Psoas muscle (tissue), 7 donors: ENCODE measurements at regions not wholly inside any gene's neighbourhood (a gene's known extent, or its start where the extent isn't known, plus 50 kb on each side); places are given as distances from the start of the nearest gene placed in this dataset.

Source experiments
- ATAC-seq, 4 donors: fragments of 200-7000 bp; cut with Tn5 transposase; one replicate each; pipeline ENCODE4 v1.9.1; 2020; ENCODE audit warnings: moderate library complexity in 3 of 4, mild to moderate bottlenecking in 2 of 4
- DNase-seq, 2 donors: peaks; one replicate each; pipeline ENCODE4 v3.0.0-alpha.2; 2020
- H3K27ac ChIP-seq: fragments of 200-600 bp; one replicate; pipeline ENCODE4 v1.8.0; 2022
- H3K27me3 ChIP-seq, 3 donors: fragments of 200-600 bp in 1 of 3; one replicate each; pipeline versions ENCODE4 v1.6.1 to v1.8.0; 2013 to 2022; ENCODE audit warnings: low read length in 2 of 3, mild to moderate bottlenecking in 2 of 3, moderate library complexity in 1 of 3; ENCODE audit not compliant: insufficient read depth in 3 of 3
- H3K36me3 ChIP-seq, 2 donors: fragments of 200-600 bp in 1 of 2; one replicate each; pipeline versions ENCODE4 v1.6.1 to v1.8.0; 2013 to 2022; ENCODE audit warnings: low read depth in 1 of 2, mild to moderate bottlenecking in 1 of 2, moderate library complexity in 1 of 2; ENCODE audit not compliant: insufficient read depth in 1 of 2
- H3K4me1 ChIP-seq: fragments of 200-600 bp; one replicate; pipeline ENCODE4 v1.8.0; 2022
- H3K4me3 ChIP-seq: fragments of 200-600 bp; one replicate; pipeline ENCODE4 v1.8.0; 2022; ENCODE audit warnings: mild to moderate bottlenecking
- H3K9me3 ChIP-seq: fragments of 200-600 bp; one replicate; pipeline ENCODE4 v1.8.0; 2022
- WGBS, 3 donors: extraction: QIAGEN DNeasy Blood & Tissue Kit; methylation state at CpG; one replicate each; pipeline versions ENCODE4 v1.1.6 to v1.1.7; 2013; 5-methylcytosine and 5-hydroxymethylcytosine counted together
- intact Hi-C, 2 donors: fragments of 100-400 bp; cut with DNase I; formaldehyde crosslinking; loops; one replicate each; pipeline versions ENCODE4 v1.11.0 to v1.14.2; 2022
- TF ChIP-seq, protein P1 (sequence below): fragments of 200-600 bp; IDR thresholded peaks from one replicate; pipeline ENCODE4 v1.8.0; 2022; ENCODE audit warnings: antibody characterized with exemption
- donor health status: healthy with polysubstance abuse.
- donor health status: DM: no; HTN: no; CAD: no; lungs with moderate emphysema.
- donor health status: Bipolar disorder and iron deficiency.
- donor health status: healthy.
- donor health status: DM: yes; HTN: yes; CAD: no.
- donor health status: DM: no; HTN: no; CAD: no.
- donor health status: DM: yes; HTN: yes; CAD: no.

DNA sequence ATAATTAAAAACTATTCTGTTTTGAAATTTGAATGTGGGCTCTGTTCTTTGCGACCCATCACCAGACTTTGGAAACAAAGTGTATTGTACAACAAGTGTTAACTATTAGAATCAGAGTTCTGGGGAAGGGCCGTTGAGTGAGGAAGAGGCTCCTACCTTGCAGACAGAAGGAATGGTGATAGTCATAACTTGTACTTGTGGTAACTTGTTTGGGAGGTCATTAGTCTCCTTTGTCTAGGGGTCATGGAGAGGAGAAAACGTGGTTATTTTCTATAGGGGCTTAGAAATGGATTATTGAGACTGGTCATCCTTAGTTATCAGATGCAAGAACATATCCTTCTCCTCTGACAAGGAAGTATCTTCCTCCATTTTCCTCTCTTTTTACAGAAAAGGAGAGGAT is 174.8 kb downstream of the BMP2 start:
- 75 to 79% (median 75%) methylated on average over 3 of the region's 3 CpGs for WGBS, 3 donors

GRCh38 chr20:6944292-6944691 is 176.8 kb downstream of the BMP2 start:
- 77 to 79% (median 79%) methylated on average over 4 of the region's 4 CpGs for WGBS, 3 donors

More for the DNA sequence above, 174.8 kb downstream of the BMP2 start:
- TF ChIP-seq, protein P1, sequence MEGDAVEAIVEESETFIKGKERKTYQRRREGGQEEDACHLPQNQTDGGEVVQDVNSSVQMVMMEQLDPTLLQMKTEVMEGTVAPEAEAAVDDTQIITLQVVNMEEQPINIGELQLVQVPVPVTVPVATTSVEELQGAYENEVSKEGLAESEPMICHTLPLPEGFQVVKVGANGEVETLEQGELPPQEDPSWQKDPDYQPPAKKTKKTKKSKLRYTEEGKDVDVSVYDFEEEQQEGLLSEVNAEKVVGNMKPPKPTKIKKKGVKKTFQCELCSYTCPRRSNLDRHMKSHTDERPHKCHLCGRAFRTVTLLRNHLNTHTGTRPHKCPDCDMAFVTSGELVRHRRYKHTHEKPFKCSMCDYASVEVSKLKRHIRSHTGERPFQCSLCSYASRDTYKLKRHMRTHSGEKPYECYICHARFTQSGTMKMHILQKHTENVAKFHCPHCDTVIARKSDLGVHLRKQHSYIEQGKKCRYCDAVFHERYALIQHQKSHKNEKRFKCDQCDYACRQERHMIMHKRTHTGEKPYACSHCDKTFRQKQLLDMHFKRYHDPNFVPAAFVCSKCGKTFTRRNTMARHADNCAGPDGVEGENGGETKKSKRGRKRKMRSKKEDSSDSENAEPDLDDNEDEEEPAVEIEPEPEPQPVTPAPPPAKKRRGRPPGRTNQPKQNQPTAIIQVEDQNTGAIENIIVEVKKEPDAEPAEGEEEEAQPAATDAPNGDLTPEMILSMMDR = no peak
- Histone ChIP-seq H3K4me1 (no peaks in the 10 kb centered on the region), H3K4me3 (no peak overlapping the region), H3K27me3 (no peaks in the 10 kb centered on the region), H3K27ac (no peak overlapping the region), H3K36me3 (no peaks in the 10 kb centered on the region), H3K9me3 (no peaks in the 10 kb centered on the region)
- intact Hi-C loops = no loop called here
- DNase-seq = no peak
- ATAC-seq = no peak

DNA sequence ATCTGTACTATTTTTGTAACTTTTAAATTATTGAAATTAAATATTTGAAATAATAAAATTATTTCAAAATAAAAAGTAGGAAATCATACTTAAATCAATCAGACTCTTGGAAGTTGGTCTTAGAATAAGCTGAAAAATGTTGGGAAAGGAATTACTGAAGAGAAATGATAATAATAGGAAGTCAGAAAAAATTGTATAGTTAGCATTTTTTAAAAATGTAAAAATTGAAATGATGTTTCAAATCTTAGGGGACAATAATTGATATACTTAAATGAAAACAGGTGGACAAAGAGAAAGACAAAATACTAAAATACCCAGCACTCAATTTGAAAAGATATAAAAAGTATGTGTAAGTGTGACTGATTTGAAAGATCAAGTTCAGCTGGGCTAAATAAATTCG is 186.1 kb downstream of the BMP2 start:
- WGBS, 3 donors = 48 to 55% (median 55%) methylated on average over 1 of the region's 1 CpG
- no peak for DNase-seq
- TF ChIP-seq, protein P1 = no peak
- no peaks in the 10 kb centered on the region for H3K9me3 ChIP-seq
- no peak overlapping the region for H3K4me3 ChIP-seq
- H3K4me1 ChIP-seq = no peaks in the 10 kb centered on the region
- ATAC-seq = no peak
- H3K27me3 ChIP-seq = no peaks in the 10 kb centered on the region
- intact Hi-C loops = no loop called here
- H3K27ac ChIP-seq = no peak overlapping the region
- H3K36me3 ChIP-seq = no peaks in the 10 kb centered on the region

More at GRCh38 chr20:6944292-6944691, 176.8 kb downstream of the BMP2 start:
- TF ChIP-seq, protein P1 = no peak
- DNase-seq (no peak), ATAC-seq (no peak)
- H3K9me3 ChIP-seq = no peaks in the 10 kb centered on the region
- no peaks in the 10 kb centered on the region for H3K36me3 ChIP-seq
- H3K27ac ChIP-seq = no peak overlapping the region
- H3K27me3 ChIP-seq = no peaks in the 10 kb centered on the region
- intact Hi-C loops = no loop called here
- no peaks in the 10 kb centered on the region for H3K4me1 ChIP-seq
- H3K4me3 ChIP-seq = no peak overlapping the region

GRCh38 chr20:6954219-6954618 is 186.7 kb downstream of the BMP2 start:
- H3K27ac ChIP-seq = no peak overlapping the region
- no peaks in the 10 kb centered on the region for H3K27me3 ChIP-seq
- no peak for ATAC-seq
- TF ChIP-seq, protein P1 = no peak
- H3K9me3 ChIP-seq = no peaks in the 10 kb centered on the region
- intact Hi-C loops = no loop called here
- no peaks in the 10 kb centered on the region for H3K4me1 ChIP-seq
- DNase-seq = no peak
- no peak overlapping the region for H3K4me3 ChIP-seq
- 29 to 46% (median 43%) methylated on average over 2 of the region's 2 CpGs for WGBS, 3 donors
- no peaks in the 10 kb centered on the region for H3K36me3 ChIP-seq

DNA sequence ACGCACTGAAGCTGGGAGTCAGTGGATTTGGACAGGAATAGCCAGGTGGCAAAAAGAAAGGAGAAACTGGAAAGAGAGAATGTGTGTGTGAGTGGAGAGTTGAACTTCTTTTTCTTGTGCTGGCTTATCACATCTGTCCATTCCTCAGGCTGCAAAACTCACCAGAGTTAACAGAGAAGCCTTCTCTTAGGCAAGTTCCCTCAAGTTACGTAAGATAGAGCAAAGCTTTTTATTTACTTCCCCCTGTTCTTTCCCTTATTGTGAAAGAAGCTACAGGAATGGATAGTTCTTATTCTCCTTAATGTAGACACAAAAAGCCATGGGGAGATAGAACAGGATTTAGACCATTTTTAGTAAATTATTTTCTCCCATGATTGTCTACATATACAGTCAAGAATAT is 188.6 kb downstream of the BMP2 start:
- DNase-seq (no peak), ATAC-seq (no peak)
- intact Hi-C loops = no loop called here
- no peak overlapping the region for H3K27ac ChIP-seq
- no peaks in the 10 kb centered on the region for H3K4me1 ChIP-seq
- TF ChIP-seq, protein P1 = no peak
- no peaks in the 10 kb centered on the region for H3K9me3 ChIP-seq
- no peaks in the 10 kb centered on the region for H3K27me3 ChIP-seq
- H3K4me3 ChIP-seq = no peak overlapping the region
- 52 to 59% (median 56%) methylated on average over 2 of the region's 2 CpGs for WGBS, 3 donors
- H3K36me3 ChIP-seq = no peaks in the 10 kb centered on the region
